Stimulated activated CD4-positive, alpha-beta T cell treated with anti-CD3 and anti-CD28 coated beads, Interleukin-2, amount 100 ng/mL, for 24 hours (primary cell): ENCODE measurements at regions not wholly inside any gene's neighbourhood (a gene's known extent, or its start where the extent isn't known, plus 50 kb on each side); places are given as distances from the start of the nearest gene placed in this dataset.
A peak's percentile ranks its signal among the peaks of the same experiment; 100 is the strongest.
"Not testable (repeated sequence)": the region's sequence is repeated elsewhere in the genome, so short reads cannot be mapped to it uniquely, and the experiment has no call there.

Source experiments
- DNase-seq, 2 donors: peaks; one replicate each; pipeline ENCODE4 v3.0.0-alpha.2; 2020

- peak; percentile 73 to 77 for DNase-seq
Observed at GRCh38 chr17:47066841-47067682, 88.0 kb upstream of the RPRML start.

DNA sequence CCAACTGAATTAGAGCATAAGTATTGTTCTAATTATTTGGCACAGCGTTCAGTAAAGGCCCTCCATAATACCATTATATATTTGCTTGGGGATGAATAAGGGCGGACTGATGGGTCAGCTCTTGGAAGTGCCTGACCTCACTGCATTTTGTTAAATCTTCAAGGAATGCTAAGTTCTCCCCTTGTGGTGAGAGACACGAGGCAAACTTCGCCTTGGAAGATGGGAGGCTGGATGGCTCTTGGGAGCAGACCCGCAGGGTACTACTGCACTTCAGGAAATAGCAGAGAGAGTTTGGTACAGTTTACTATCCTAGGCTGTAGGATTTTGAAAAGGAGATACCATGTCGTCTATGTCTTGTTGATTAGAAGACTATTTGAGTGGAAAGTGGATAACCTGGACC lies 87.0 kb upstream of the RPRML start:
- DNase-seq, result no peak

GRCh38 chr17:47064684-47065083 lies 85.6 kb upstream of the RPRML start:
- DNase-seq, result no peak

DNA sequence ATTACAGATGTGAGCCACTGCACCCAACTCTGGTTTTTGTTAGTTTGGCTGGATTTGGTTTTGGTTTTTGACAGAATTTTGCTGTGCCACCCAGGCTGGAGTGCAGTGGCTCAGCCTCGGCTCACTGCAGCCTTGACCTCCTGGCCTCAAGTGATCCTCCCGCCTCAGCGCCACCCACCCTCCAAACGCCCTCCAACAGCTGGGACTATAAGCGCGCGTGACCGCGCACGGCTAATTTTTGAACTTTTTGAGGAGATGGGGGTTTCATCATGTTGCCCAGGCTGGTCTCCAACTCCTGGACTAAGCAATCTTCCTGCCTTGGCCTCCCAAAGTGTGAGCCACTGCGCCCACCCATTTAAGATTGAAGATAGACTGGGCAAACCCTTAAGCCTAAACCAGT lies 84.4 kb upstream of the RPRML start:
- no peak for DNase-seq

GRCh38 chr17:47062851-47063250 lies 83.8 kb upstream of the RPRML start:
- not testable (repeated sequence) for DNase-seq

- DNase-seq, result not testable (repeated sequence)
Observed at GRCh38 chr17:47060005-47060404, 81.0 kb upstream of the RPRML start.

DNA sequence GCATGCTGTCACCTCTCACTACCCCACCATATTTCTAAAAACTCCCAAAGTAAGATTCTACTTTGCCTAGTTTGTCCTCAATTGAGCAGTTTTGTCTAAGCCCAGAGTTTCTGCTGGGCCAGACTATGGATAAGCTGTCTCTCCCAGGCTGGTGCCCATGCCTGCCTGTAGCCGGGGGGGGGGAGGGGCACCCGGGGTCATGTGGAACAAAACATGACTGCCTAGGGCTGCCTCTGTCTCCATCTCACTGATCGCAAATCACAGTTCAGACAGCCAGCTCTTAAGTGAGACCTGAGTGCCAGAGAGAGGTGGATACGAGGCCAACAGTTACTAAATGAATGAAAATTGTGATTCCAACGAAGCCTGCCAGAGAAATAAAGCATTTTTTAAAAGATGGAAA lies 78.8 kb upstream of the RPRML start:
- no peak for DNase-seq

DNA sequence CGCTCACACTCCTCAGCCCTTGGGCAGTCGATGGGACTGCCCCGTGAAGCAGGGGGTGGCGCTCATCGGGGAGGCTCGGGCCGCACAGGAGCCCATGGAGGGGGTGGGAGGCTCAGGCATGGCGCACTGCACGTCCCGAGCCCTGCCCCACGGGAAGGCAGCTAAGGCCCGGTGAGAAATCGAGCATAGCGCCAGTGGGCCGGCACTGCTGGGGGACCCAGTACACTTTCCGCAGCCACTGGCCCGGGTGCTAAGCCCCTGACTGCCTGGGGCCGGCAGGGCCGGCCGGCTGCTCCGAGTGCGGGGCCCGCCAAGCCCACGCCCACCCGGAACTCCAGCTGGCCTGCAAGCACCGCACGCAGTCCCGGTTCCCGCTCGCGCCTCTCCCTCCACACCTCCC lies 78.2 kb upstream of the RPRML start:
- DNase-seq, result not testable (repeated sequence)

DNA sequence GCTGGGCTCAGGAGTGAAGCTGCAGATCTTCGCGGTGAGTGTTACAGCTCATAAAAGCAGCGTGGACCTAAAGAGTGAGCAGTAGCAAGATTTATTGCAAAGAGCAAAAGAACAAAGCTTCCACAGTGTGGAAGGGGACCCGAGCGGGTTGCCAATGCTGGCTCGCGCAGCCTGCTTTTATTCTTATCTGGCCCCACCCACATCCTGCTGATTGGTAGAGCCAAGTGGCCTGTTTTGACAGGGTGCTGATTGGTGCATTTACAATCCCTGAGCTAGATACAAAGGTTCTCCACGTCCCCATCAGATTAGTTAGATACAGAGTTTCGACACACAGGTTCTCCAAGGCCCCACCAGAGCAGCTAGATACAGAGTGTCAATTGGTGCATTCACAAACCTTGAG lies 77.6 kb upstream of the RPRML start:
- not testable (repeated sequence) for DNase-seq
